SK-N-SH (cell line): ENCODE measurements at regions not wholly inside any gene's neighbourhood (a gene's known extent, or its start where the extent isn't known, plus 50 kb on each side); places are given as distances from the start of the nearest gene placed in this dataset.

Experiments
- CTCF ChIA-PET: fragments of 300-600, 350-600 bp; formaldehyde crosslinking; extraction: SDS; loops from one replicate; lab custom pipeline; 2021; lab: Yijun Ruan, JAX
- POLR2A ChIA-PET: fragments of 350-600 bp; sonication (Branson Sonifier 250); formaldehyde crosslinking; extraction: SDS; loops from one replicate; lab custom pipeline; 2020; ENCODE audit warnings: antibody characterized with exemption, inconsistent platforms; lab: Yijun Ruan, JAX
- DNase-seq: peaks from one replicate; pipeline ENCODE4 v3.0.0; 2012
- H2AFZ ChIP-seq: fragments of 200-600 bp; sonication (generic); 2 replicates; pipeline ENCODE4 v1.8.1; 2016; ENCODE audit warnings: antibody characterized with exemption, mild to moderate bottlenecking, low read depth
- H3F3A ChIP-seq: fragments of 200-600 bp; sonication (generic); replicated peaks from 2 replicates; pipeline ENCODE3; 2016; ENCODE audit warnings: antibody characterized with exemption, mild to moderate bottlenecking; ENCODE audit not compliant: insufficient read depth
- H3K27ac ChIP-seq, 2 experiments: fragments of 200-500 bp in 1 of 2; fragments of 200-600 bp in 1 of 2; sonication (Bioruptor generic) in 1 of 2; sonication (generic), shearing (Covaris generic) in 1 of 2; 2 replicates each; pipeline versions ENCODE4 v1.5.1 to v1.6.1; 2014 to 2016; ENCODE audit warnings: low read depth in 2 of 2, inconsistent platforms in 1 of 2, low read length in 1 of 2, mild to moderate bottlenecking in 1 of 2, mixed read lengths in 1 of 2
- H3K27me3 ChIP-seq: fragments of 200-600 bp; sonication (generic), shearing (Covaris generic); 2 replicates; pipeline ENCODE4 v1.6.1; 2016; ENCODE audit warnings: mixed run types; ENCODE audit not compliant: insufficient read depth
- H3K36me3 ChIP-seq, 2 experiments: fragments of 200-500 bp in 1 of 2; fragments of 200-600 bp in 1 of 2; sonication (Bioruptor generic) in 1 of 2; sonication (generic) in 1 of 2; replicated peaks in 1 of 2; 2 replicates each; pipeline versions ENCODE3 to v1.5.1; 2014 to 2016; ENCODE audit warnings: low read length in 1 of 2, mild to moderate bottlenecking in 1 of 2; ENCODE audit not compliant: insufficient read depth in 2 of 2, control insufficient read depth in 1 of 2
- H3K4me1 ChIP-seq, 2 experiments: fragments of 200-500 bp in 1 of 2; fragments of 200-600 bp in 1 of 2; sonication (Bioruptor generic) in 1 of 2; sonication (generic), shearing (Covaris generic) in 1 of 2; 2 replicates each; pipeline versions ENCODE4 v1.5.1 to v1.6.1; 2014 to 2016; ENCODE audit warnings: low read depth in 1 of 2, low read length in 1 of 2, mixed run types in 1 of 2; ENCODE audit not compliant: insufficient read depth in 2 of 2, control insufficient read depth in 1 of 2
- H3K4me2 ChIP-seq: fragments of 200-600 bp; sonication (generic), shearing (Covaris generic); 2 replicates; pipeline ENCODE4 v1.6.1; 2017; ENCODE audit warnings: mixed run types
- H3K4me3 ChIP-seq, 2 experiments: fragments of 200-500 bp in 1 of 2; fragments of 200-600 bp in 1 of 2; sonication (Bioruptor generic) in 1 of 2; sonication (generic), shearing (Covaris generic) in 1 of 2; 2 replicates each; pipeline versions ENCODE4 v1.5.1 to v1.8.1; 2014 to 2016; ENCODE audit warnings: low read depth in 2 of 2, inconsistent platforms in 1 of 2, low read length in 1 of 2, mild to moderate bottlenecking in 1 of 2, mixed read lengths in 1 of 2, moderate library complexity in 1 of 2
- H3K79me2 ChIP-seq: fragments of 200-600 bp; sonication (generic); 2 replicates; pipeline ENCODE4 v1.8.1; 2017; ENCODE audit warnings: mild to moderate bottlenecking; ENCODE audit not compliant: insufficient read depth
- H3K9ac ChIP-seq: fragments of 200-600 bp; sonication (generic); 2 replicates; pipeline ENCODE4 v1.6.1; 2017; ENCODE audit warnings: mixed run types
- H3K9me2 ChIP-seq: fragments of 200-600 bp; sonication (generic); 2 replicates; pipeline ENCODE4 v1.6.1; 2017; ENCODE audit warnings: mixed run types
- H3K9me3 ChIP-seq: fragments of 200-600 bp; sonication (generic); 2 replicates; pipeline ENCODE4 v1.6.1; 2017; ENCODE audit warnings: mixed run types, mild to moderate bottlenecking, moderate library complexity
- H4K20me1 ChIP-seq: fragments of 200-600 bp; sonication (generic); 2 replicates; pipeline ENCODE4 v1.6.1; 2017; ENCODE audit warnings: mild to moderate bottlenecking, mixed run types; ENCODE audit not compliant: insufficient read depth
- CHD2 ChIP-seq: fragments of 150-350 bp; IDR thresholded peaks from 2 replicates; pipeline ENCODE4 v1.6.1; 2018; ENCODE audit warnings: low read length; ENCODE audit not compliant: partially characterized antibody
- ELF1 ChIP-seq: IDR thresholded peaks from 2 replicates; pipeline ENCODE4 v1.4.0; 2012
- EZH2phosphoT487 ChIP-seq: fragments of 200-600 bp; sonication (generic); IDR thresholded peaks from 2 replicates; pipeline ENCODE4 v1.6.1; 2017; ENCODE audit warnings: low read depth, mixed run types, mild to moderate bottlenecking, antibody characterized with exemption, moderate library complexity, borderline replicate concordance
- FOXJ3 ChIP-seq: sonication (generic); formaldehyde crosslinking; IDR thresholded peaks from 2 replicates; pipeline ENCODE4 v1.5.1; 2020; ENCODE audit warnings: mild to moderate bottlenecking, missing genetic modification reagents
- NRF1 ChIP-seq: IDR thresholded peaks from 2 replicates; pipeline ENCODE4 v1.6.1; 2012; ENCODE audit warnings: low read depth, mild to moderate bottlenecking, low read length
- POLR2AphosphoS5 ChIP-seq: IDR thresholded peaks from 2 replicates; pipeline ENCODE4 v1.6.1; 2012; ENCODE audit warnings: low read depth, low read length
- RCOR1 ChIP-seq: fragments of 150-350 bp; IDR thresholded peaks from 2 replicates; pipeline ENCODE4 v1.6.1; 2017; ENCODE audit warnings: antibody characterized with exemption, low read length
- RFX5 ChIP-seq: IDR thresholded peaks from 2 replicates; pipeline ENCODE4 v1.6.1; 2012; ENCODE audit warnings: mild to moderate bottlenecking, improper control_type of control experiment, low read length
- SIN3A ChIP-seq: IDR thresholded peaks from 2 replicates; pipeline ENCODE4 v1.6.1; 2012; ENCODE audit warnings: low read depth, mild to moderate bottlenecking, low read length, moderate library complexity, borderline replicate concordance
- SMC3 ChIP-seq: IDR thresholded peaks from 2 replicates; pipeline ENCODE4 v1.6.1; 2012; ENCODE audit warnings: low read depth, low read length, improper control_type of control experiment
- WGBS: methylation state at CpG from one replicate; pipeline ENCODE4 v1.1.6; 2017; ENCODE audit warnings: low lambda C conversion rate; 5-methylcytosine and 5-hydroxymethylcytosine counted together
- TF ChIP-seq, protein P1 (sequence below): IDR thresholded peaks from 2 replicates; pipeline ENCODE4 v1.4.0; 2012; ENCODE audit warnings: low read depth, borderline replicate concordance
- TF ChIP-seq, protein P2 (sequence below): IDR thresholded peaks from 2 replicates; pipeline ENCODE4 v1.4.0; 2012; ENCODE audit warnings: low read depth
- TF ChIP-seq, protein P3 (sequence below): IDR thresholded peaks from 2 replicates; pipeline ENCODE4 v1.4.0; 2012; ENCODE audit warnings: low read depth, borderline replicate concordance

DNA sequence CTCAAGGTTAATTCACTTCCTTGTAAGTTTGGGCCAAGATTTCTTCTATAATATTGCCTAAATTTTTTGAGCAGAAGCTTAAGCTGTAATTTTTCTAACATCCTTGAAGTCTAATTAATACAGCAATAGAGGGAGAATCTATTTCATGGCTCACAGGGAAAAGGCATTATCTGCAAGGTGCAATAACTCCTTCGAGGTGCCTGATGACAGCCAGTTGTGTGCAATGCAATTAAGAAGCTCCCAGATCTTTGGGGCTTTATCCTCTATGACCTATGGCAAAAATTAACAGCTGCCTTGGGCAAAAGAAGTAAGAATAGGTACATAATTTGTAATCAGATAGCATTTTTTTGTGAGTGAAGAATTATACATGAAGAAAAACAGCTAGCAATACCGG, 554.6 kb upstream of the SALL3 start:
- Histone ChIP-seq H3K79me2 (no peaks in the 10 kb centered on the region), H4K20me1 (no peaks in the 10 kb centered on the region), H3K9me2 (no peaks in the 10 kb centered on the region), H3K4me3 (no peak overlapping the region), H3K4me1 (no peaks in the 10 kb centered on the region), H3K27ac (no peak overlapping the region), H2AFZ (no peak overlapping the region), H3K9ac (no peak overlapping the region), H3F3A (no peaks in the 10 kb centered on the region), H3K4me2 (no peak overlapping the region), H3K36me3 (no peaks in the 10 kb centered on the region), H3K27me3 (peaks cover 25% of the 10 kb centered on the region), H3K9me3 (no peaks in the 10 kb centered on the region)
- TF ChIP-seq CHD2: no peak
- TF ChIP-seq SIN3A: no peak
- TF ChIP-seq POLR2AphosphoS5: no peak
- TF ChIP-seq NRF1: no peak
- no peak for TF ChIP-seq RFX5
- TF ChIP-seq ELF1: no peak
- no peak for TF ChIP-seq FOXJ3
- TF ChIP-seq RCOR1: no peak
- TF ChIP-seq, protein P1, sequence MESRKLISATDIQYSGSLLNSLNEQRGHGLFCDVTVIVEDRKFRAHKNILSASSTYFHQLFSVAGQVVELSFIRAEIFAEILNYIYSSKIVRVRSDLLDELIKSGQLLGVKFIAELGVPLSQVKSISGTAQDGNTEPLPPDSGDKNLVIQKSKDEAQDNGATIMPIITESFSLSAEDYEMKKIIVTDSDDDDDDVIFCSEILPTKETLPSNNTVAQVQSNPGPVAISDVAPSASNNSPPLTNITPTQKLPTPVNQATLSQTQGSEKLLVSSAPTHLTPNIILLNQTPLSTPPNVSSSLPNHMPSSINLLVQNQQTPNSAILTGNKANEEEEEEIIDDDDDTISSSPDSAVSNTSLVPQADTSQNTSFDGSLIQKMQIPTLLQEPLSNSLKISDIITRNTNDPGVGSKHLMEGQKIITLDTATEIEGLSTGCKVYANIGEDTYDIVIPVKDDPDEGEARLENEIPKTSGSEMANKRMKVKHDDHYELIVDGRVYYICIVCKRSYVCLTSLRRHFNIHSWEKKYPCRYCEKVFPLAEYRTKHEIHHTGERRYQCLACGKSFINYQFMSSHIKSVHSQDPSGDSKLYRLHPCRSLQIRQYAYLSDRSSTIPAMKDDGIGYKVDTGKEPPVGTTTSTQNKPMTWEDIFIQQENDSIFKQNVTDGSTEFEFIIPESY: no peak
- no peak for TF ChIP-seq EZH2phosphoT487
- TF ChIP-seq, protein P2, sequence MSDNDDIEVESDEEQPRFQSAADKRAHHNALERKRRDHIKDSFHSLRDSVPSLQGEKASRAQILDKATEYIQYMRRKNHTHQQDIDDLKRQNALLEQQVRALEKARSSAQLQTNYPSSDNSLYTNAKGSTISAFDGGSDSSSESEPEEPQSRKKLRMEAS: no peak
- no peak for TF ChIP-seq SMC3
- WGBS: 4% methylated on average over 2 of the region's 2 CpGs
- CTCF ChIA-PET: no interaction called here
- POLR2A ChIA-PET: no interaction called here
- DNase-seq: no peak

DNA sequence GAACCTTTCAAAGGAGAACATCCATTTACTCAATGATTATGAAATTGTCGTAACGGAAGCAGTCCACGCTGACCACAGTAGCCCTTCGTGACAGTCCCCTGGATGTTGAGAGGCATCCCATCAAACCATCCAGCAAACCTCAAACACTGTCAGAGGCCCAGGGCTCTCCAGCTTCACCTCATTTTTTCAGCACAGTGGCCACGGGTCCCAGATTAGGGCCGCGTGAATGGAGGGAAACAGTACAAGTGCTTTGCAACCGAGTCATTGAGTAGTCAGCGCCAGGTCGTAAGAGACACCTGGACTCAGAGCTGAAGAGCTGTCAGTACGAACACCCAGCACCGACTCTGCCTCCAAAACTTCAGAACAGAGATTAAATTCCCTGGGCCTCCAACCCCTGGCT, 552.5 kb upstream of the SALL3 start:
- Histone ChIP-seq H3K27me3 (peaks cover 26% of the 10 kb centered on the region), H3K9me2 (no peaks in the 10 kb centered on the region), H3K4me2 (no peak overlapping the region), H3K9ac (no peak overlapping the region), H3K79me2 (no peaks in the 10 kb centered on the region), H3K9me3 (no peaks in the 10 kb centered on the region), H3K27ac (no peak overlapping the region), H3F3A (no peaks in the 10 kb centered on the region), H2AFZ (no peak overlapping the region), H3K4me3 (no peak overlapping the region), H3K36me3 (no peaks in the 10 kb centered on the region), H3K4me1 (no peaks in the 10 kb centered on the region), H4K20me1 (no peaks in the 10 kb centered on the region)
- TF ChIP-seq, protein P3, sequence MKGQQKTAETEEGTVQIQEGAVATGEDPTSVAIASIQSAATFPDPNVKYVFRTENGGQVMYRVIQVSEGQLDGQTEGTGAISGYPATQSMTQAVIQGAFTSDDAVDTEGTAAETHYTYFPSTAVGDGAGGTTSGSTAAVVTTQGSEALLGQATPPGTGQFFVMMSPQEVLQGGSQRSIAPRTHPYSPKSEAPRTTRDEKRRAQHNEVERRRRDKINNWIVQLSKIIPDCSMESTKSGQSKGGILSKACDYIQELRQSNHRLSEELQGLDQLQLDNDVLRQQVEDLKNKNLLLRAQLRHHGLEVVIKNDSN: no peak
- WGBS: 12% methylated on average over 10 of the region's 12 CpGs
- ChIA-PET CTCF (no interaction called here), POLR2A (no interaction called here)
- DNase-seq: no peak
